ENCODE measurements at regions not wholly inside any gene's neighbourhood (a gene's known extent, or its start where the extent isn't known, plus 50 kb on each side); places are given as distances from the start of the nearest gene placed in this dataset.

DNA sequence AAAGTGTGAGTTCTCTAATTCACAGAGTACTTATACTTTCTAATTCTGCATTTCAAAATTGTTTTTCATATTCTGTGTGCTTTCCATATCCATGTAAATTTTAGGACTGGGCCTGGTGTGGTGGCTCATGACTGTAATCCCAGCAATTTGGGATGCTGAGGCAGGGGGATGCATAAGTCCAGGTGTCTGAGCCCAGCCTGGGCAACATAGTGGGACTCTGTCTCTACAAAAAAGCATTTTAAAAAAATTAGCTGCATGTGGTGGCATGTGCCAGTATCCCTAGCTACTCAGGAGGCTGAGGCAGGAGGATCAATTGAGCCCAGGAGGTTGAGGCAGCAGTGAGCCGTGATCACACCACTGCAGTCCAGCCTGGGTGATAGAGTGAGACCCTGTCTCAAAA, 382.6 kb upstream of the AKR1E2 start:
- no peak for DNase-seq
- no peak overlapping the region for H3K27ac ChIP-seq
- no peaks in the 10 kb centered on the region for H3K4me1 ChIP-seq (replicated peaks; ENCODE audit: insufficient read depth)
- H4K20me1 ChIP-seq (ENCODE audit: insufficient read depth): no peaks in the 10 kb centered on the region
- no peaks in the 10 kb centered on the region for H3K36me3 ChIP-seq (ENCODE audit: low read depth)
- no peaks in the 10 kb centered on the region for H3K27me3 ChIP-seq (ENCODE audit: insufficient read depth, low read depth)
- ChIA-PET CTCF (no interaction called here), POLR2A (ENCODE audit: unreplicated experiment) (interaction anchor here (0.7 kb wide), 1 partner anchor 681 kb away, joined by 7 read pairs; no protein-coding TSS in a partner anchor)
- no TSS peak for BruUV-seq (replicated peaks)
- H3K9me3 ChIP-seq (ENCODE audit: insufficient read depth, low read depth): peaks cover 19% of the 10 kb centered on the region; the same call in 1 of the 2 replicates
- H2AFZ ChIP-seq: no peak overlapping the region
- H3K79me2 ChIP-seq (ENCODE audit: low read depth): no peaks in the 10 kb centered on the region
- TF ChIP-seq EZH2 (IDR thresholded peaks at IDR 0.05; ENCODE audit: low read depth): no peak
- TF ChIP-seq, protein P1, sequence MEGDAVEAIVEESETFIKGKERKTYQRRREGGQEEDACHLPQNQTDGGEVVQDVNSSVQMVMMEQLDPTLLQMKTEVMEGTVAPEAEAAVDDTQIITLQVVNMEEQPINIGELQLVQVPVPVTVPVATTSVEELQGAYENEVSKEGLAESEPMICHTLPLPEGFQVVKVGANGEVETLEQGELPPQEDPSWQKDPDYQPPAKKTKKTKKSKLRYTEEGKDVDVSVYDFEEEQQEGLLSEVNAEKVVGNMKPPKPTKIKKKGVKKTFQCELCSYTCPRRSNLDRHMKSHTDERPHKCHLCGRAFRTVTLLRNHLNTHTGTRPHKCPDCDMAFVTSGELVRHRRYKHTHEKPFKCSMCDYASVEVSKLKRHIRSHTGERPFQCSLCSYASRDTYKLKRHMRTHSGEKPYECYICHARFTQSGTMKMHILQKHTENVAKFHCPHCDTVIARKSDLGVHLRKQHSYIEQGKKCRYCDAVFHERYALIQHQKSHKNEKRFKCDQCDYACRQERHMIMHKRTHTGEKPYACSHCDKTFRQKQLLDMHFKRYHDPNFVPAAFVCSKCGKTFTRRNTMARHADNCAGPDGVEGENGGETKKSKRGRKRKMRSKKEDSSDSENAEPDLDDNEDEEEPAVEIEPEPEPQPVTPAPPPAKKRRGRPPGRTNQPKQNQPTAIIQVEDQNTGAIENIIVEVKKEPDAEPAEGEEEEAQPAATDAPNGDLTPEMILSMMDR (conservative IDR thresholded peaks at IDR 0.05): no peak
- H3K9me2 ChIP-seq (ENCODE audit: insufficient read depth): no peaks in the 10 kb centered on the region
- intact Hi-C loops (cut with micrococcal nuclease; ENCODE audit: unreplicated experiment): no loop called here
- no peak overlapping the region for H3K4me2 ChIP-seq
- no peaks in the 10 kb centered on the region for H3F3A ChIP-seq (ENCODE audit: insufficient read depth, low read depth)
- no peak overlapping the region for H3K4me3 ChIP-seq

GRCh38 chr10:4442296-4442695, 383.7 kb upstream of the AKR1E2 start:
- H3K4me1 ChIP-seq (replicated peaks; ENCODE audit: insufficient read depth): no peaks in the 10 kb centered on the region
- intact Hi-C loops (cut with micrococcal nuclease; ENCODE audit: unreplicated experiment): no loop called here
- no peak overlapping the region for H3K4me3 ChIP-seq
- TF ChIP-seq, protein P1 (conservative IDR thresholded peaks at IDR 0.05): no peak
- no peak for TF ChIP-seq EZH2 (IDR thresholded peaks at IDR 0.05; ENCODE audit: low read depth)
- ChIA-PET POLR2A (ENCODE audit: unreplicated experiment) (no interaction called here), CTCF (no interaction called here)
- no peak overlapping the region for H3K4me2 ChIP-seq
- H3K9me3 ChIP-seq (ENCODE audit: insufficient read depth, low read depth): peaks cover 19% of the 10 kb centered on the region; the same call in 1 of the 2 replicates
- BruUV-seq (replicated peaks): no TSS peak
- no peaks in the 10 kb centered on the region for H3K27me3 ChIP-seq (ENCODE audit: insufficient read depth, low read depth)
- H3K27ac ChIP-seq: no peak overlapping the region
- H2AFZ ChIP-seq: no peak overlapping the region
- H3K9me2 ChIP-seq (ENCODE audit: insufficient read depth): no peaks in the 10 kb centered on the region
- H3K79me2 ChIP-seq (ENCODE audit: low read depth): no peaks in the 10 kb centered on the region
- H3F3A ChIP-seq (ENCODE audit: insufficient read depth, low read depth): no peaks in the 10 kb centered on the region
- H4K20me1 ChIP-seq (ENCODE audit: insufficient read depth): no peaks in the 10 kb centered on the region
- DNase-seq: no peak
- H3K36me3 ChIP-seq (ENCODE audit: low read depth): no peaks in the 10 kb centered on the region

DNA sequence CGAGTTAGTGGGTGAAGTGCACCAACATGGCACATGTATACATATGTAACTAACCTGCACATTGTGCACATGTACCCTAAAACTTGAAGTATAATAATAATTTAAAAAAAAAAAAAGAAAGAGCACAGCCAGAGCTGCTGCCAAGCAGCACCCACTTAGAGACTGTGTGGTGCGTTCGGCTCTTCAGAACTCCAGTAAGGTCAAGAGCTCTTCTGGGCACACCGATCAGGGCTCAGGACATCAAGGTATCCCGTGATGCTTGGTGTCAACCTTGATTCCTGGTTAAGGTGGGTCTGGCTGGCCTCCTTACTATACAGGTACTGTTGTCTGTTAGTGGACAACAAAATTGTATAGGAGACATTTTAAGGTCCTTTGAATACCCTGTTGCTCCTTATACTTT, 385.7 kb upstream of the AKR1E2 start:
- Histone ChIP-seq H3K27ac (no peak overlapping the region), H3K4me1 (replicated peaks; ENCODE audit: insufficient read depth) (no peaks in the 10 kb centered on the region), H4K20me1 (ENCODE audit: insufficient read depth) (no peaks in the 10 kb centered on the region), H3K4me3 (no peak overlapping the region), H3F3A (ENCODE audit: insufficient read depth, low read depth) (no peaks in the 10 kb centered on the region), H2AFZ (no peak overlapping the region), H3K9me3 (ENCODE audit: insufficient read depth, low read depth) (peaks cover 18% of the 10 kb centered on the region; the same call in 1 of the 2 replicates), H3K4me2 (no peak overlapping the region), H3K9me2 (ENCODE audit: insufficient read depth) (no peaks in the 10 kb centered on the region), H3K36me3 (ENCODE audit: low read depth) (no peaks in the 10 kb centered on the region), H3K27me3 (ENCODE audit: insufficient read depth, low read depth) (no peaks in the 10 kb centered on the region), H3K79me2 (ENCODE audit: low read depth) (no peaks in the 10 kb centered on the region)
- TF ChIP-seq, protein P1 (conservative IDR thresholded peaks at IDR 0.05): no peak
- TF ChIP-seq EZH2 (IDR thresholded peaks at IDR 0.05; ENCODE audit: low read depth): no peak
- intact Hi-C loops (cut with micrococcal nuclease; ENCODE audit: unreplicated experiment): no loop called here
- no peak for DNase-seq
- ChIA-PET POLR2A (ENCODE audit: unreplicated experiment) (no interaction called here), CTCF (no interaction called here)
- BruUV-seq (replicated peaks): no TSS peak
